GM18508 (cell line): ENCODE measurements at regions not wholly inside any gene's neighbourhood (a gene's known extent, or its start where the extent isn't known, plus 50 kb on each side); places are given as distances from the start of the nearest gene placed in this dataset.
"Not testable (repeated sequence)": the region's sequence is repeated elsewhere in the genome, so short reads cannot be mapped to it uniquely, and the experiment has no call there.

Source experiments
- ATAC-seq: cut with Tn5 transposase; IDR thresholded peaks from one replicate; pipeline ENCODE4 v1.9.1; 2021; ENCODE audit warnings: moderate number of reproducible peaks; ENCODE audit not compliant: insufficient read depth, unreplicated experiment

DNA sequence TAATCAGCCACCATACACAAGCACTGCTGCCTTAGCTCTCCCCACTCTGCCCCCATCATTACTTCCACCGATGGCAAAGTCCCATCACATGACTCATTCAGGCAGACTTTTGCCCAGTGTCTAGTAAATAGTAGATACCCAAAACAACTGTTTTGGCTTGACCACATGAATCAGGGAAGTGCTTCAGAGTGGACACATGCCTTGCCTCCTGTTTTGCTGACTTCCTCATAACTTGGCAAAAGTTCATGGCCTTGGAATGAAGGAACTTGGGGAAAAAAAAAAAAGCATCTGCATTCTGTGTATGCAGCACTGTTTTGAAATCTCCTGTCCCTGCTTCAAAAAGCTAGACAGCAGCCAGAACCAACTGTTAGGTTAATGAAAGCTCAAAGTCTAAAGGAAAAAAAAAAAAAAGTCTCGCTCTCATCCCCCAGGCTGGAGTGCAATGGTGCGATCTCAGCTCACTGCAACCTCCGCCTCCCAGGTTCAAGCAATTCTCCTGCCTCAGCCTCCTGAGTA, 335.3 kb downstream of the FAM181B start:
- no peak for ATAC-seq

DNA sequence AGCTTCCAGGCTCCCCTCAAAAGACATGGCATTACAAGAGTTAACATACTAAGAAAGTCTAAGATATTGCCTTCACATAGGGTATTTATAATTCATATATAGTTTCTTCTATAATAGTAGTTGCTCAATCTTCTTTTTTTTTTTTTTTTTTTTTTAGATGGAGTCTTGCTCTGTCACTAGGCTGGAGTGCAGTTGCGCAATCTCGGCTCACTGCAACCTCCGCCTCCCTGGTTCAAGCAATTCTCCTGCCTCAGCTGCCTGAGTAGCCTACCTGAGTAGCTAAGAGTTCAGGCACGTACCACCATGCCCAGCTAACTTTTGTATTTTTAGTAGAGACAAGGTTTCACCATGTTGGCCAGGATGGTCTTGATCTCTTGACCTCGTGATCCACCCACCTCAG, 337.0 kb downstream of the FAM181B start:
- ATAC-seq = not testable (repeated sequence)

DNA sequence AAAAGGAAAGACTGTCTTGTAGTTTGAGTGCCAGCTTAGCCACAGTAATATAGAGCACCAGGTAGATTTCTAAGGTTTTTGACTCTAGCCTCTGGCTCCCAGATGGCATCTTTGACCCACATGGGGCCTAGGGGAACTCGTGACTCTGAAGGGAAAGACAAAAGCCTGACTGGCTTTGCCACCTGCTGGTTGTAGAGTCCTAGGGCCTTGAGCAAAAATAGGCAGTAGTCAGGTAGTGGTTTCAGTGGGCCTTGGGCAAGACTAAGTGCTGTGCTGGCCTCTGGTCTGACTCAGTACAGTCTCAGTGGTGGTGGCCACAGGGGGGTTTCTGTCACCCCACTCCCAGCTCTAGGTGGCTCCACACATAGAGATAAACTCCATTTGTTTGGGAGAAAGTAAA, 349.4 kb downstream of the FAM181B start:
- ATAC-seq = no peak

DNA sequence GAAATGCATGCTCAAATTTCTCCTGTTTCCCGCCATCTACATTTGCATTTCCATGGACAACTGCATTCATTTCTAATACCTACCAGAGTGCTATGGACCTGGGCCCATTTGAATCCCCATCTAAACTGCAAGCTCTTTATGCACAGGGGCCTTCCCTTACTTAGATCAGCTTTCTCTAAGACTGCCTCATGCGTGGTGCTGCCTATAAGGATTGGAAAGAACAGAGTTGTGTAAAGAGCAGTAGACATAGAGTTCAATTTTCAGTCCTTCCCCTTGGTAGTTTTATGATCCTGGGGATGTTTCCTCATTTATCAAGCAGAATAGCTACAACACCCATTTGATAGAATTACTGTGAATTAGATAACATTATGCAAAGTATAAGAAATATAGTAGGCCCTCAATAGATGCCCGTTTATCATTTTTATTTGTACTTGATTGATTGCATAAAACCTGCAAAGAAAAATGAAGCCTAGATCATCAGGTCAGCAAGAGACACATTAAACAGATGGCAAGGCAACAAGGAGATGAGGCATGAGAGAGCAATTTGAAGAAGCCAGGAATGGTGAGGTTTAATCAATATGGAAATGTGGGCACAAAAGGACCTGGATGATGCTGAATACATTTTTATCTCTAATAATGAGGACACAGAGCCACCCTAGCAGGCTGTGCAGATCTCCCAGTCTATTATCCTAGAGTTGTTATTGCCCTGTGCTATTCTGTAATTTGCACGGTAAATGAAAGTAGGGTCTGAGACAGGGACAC, 359.7 kb downstream of the FAM181B start:
- ATAC-seq = no peak

DNA sequence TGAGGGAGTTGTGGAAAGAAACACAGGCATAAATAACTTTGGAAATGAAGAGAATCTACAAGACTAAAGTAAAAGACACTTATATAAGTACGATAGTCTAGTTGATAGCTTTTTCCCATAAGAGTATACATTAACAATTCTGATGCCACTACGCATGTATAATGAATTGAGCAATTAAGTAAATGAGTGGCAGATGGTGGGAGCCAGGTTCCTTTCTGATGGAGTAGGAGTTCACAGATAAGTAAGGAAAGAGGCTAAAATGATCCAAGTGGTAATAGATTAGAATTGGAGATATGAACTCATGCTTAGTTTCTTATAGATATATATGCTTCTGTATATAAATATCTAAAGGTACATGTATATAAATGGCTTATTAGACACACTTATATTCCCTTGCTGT, 368.3 kb downstream of the FAM181B start:
- ATAC-seq = no peak

DNA sequence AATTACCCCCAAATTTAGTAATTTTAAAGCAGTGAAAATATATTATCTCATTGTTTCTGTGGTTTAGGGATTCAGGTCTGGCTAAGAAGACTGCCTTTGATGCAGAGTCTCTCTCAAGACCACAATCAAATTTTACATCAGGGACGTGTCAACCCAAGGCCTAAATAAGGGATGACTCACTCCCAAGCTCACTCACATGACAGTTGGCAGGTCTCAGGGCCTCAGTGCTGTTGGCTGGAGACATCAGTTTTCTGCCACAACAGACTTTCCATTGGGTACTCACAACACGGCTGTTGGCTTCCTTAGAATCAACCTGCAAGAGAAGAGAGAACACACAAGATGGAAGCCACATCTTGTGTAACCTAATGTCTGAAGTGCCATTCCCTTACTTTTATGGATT, 377.3 kb downstream of the FAM181B start:
- no peak for ATAC-seq

DNA sequence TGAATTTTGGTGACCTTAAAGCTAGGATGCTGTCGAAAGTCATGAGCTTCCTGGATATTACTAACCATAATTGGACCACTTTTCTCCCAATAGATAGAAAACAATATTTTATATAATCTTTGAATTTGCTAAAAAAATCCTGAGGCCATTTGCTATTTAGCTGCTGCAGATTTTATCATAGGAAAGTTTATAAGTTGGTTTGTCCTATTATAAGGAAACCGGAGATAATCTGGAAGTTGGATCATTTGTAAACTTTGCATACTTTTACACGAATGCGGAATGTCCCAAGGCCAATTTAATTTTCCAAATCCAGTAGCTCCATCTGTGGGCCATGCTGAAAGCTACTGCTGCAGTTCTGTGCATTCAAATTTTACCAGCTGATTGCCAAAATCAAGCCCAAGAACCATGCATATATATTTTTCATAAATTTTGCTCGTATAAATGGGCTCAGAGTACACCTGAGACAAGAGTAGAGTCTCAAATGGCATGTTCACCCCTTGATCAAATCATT, 378.3 kb downstream of the FAM181B start:
- no peak for ATAC-seq

DNA sequence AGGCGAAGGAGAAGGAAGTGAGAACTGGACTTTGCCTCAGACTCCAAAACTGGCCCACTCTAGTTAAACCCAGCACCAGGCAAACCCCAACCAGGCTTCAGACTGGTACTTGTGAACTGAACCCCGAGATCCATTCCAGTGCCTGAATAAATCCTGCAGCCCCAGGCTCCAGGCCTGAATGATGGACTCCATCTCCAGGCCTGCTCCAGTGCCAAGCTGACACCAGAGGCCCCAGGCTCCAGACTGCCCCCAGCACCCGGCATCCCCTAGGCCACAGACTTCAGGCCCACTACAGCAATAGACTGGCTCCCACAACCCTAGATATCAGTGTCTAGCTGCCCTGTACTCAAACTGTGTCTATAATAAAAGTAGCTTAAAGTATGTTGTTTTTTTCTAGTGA, 406.8 kb downstream of the FAM181B start:
- no peak for ATAC-seq

DNA sequence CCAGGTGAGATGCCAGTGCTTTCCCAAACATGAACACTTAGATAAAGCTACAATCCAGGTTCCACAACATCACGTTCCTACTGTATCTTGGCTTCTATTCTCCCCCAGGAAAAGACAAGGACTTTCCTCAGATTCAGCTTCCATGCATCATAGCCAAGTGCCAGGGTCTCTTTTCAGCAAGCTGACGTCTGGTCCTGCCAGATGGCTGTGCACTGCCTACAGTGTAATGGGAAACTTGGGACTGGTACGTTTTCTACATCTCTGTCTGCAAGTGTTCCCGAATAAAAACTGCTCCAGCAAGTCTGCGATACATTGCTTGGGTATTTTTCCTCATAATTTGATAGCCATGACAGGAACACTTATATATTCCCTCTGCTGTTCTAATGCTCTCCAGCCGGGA, 412.5 kb downstream of the FAM181B start:
- ATAC-seq = no peak

DNA sequence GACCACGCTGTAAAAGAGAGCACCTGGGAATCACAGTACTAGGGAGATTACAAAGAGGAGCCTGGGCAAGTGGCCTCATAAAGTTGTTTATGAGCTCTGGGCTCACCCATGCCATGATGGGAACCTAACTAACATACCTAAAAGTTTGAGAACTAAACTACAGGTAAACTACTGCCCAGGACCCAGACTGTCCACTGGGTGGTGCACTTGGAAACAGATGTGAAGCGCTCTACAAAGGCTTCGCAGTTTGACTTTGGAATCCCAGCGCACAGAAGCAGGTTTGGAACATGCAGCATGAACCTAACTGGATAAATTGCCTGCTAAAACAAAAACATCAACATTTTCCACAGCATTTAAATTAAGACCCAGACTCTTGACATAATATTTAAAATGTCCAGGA, 418.6 kb downstream of the FAM181B start:
- ATAC-seq = no peak

DNA sequence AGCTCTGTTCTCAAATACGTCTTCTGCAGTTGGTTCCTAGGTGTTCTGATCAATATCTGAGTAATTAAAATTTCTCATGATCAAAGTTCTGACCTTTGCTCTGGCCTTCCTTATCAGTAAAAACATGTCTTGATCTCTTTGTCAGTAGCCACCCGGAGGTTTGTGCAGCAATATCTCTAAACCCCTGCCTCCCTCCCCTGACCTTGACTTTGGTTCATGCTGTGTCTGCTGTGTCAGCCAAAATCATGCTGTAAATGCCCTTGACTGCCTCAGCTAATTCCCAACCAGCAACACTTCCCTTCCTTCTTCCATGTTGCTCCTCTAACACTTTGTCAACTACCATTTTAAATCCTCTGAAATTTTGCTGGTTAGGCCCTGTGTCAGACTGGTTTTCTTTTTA, 424.7 kb downstream of the FAM181B start:
- ATAC-seq = no peak

DNA sequence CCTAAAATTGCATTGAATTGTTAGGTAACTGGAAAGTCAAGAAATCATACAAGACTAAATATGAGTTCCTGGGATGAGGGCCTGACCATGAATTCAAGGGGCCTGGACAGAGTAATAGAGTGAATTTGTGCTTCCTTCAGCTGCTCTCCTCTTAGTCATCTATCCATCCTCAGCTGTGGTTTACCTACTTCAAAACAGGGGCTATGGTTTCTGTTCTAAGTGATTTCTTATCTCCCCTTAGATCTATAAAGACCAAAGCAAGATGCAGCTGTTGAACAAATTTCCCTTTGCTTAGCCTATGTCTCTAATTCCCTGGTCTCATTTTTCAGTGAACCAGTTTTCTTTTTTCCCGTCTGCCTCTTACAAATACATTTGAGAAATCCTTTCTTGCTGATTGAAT, 428.5 kb downstream of the FAM181B start:
- no peak for ATAC-seq

DNA sequence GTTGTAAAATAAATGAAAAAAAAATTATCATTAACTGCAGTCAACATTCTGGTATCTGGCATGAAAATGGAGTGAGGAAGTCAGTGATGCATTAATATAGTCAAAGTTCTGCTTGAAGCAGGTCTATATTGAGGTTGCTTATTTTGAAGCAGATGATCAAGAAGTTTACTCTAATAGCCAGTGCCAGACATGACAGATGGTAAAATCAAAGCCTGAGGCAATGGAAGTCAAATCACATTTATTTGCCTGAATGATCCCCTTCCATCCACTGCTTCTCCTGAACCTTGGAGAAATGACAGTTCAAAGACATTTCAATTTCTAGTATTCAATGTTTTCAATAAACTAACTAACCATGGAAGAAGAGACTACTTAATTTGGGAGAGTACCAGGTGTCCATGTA, 430.0 kb downstream of the FAM181B start:
- ATAC-seq = no peak

DNA sequence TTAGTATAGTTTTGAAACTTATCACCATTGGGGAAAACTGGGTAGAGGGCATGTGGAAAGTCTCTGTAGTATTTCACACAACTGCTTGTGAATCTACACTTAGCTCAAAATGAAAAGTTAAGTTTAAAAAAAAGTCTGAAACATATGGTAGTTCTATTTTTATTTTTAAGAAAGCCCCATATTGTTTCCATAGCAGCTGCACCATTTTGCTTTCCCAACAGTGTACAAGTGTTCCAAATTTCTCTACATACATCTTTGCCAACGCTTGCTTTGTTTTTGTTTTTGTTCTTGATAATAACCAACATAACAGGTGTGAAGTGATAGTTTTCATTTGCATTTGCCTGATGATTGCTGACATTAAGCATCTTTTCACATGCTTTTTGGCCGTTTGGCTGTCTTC, 445.2 kb downstream of the FAM181B start:
- no peak for ATAC-seq

DNA sequence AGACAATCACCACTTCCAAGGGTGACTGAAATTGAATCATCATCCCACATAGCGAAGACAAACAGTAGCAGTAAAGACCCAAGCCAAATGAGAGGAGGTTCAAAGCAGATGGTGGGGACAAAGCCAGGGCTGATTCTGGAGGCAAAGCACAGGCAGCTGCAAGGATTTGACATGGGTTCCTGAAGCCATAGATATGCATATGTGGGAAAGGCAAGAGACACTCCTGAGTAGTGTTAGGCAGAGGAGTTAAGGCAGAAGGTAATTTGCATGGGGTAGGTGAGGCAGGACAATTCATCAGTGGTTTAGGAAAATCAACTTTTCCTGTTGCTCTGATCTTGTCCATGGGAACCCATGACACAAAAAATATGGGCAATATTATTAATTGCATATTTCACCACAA, 462.8 kb downstream of the FAM181B start:
- ATAC-seq = no peak

DNA sequence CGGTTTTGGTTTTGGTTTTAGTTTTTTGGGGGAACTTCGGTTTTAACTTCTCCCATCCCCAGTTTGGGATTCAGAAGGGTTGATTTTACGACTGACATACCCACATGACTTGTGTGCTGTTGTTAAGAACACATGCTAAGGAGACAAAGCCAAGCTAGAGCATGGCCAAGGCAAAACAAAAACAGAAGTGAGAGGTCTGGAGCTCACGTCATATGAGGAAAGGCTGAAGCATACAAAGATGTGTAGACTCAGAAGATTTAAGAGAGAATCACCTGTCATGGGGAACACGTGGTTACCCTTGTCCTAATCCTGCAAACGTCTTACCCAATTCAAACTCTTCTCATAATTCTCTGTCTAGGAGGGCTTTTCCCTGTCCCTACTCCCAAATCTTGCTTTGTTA, 465.0 kb downstream of the FAM181B start:
- no peak for ATAC-seq

DNA sequence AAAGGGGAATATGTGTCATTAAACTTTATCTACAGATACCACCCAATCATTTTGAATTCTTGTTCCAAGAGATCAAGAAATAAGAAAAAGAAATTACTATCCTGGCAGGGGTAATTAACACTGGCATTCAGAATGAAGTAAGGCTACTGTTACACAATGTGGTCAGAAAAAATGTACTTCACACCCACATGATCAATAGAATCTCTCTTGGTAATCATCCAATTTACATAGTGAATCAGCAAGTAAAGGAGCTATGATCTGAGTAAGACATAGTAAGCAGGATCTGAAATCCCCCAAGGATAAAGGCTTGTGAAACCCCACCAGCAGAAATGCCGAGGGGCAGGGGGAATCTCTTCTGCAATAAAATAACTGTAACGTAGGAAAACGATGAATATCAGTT, 466.5 kb downstream of the FAM181B start:
- no peak for ATAC-seq

DNA sequence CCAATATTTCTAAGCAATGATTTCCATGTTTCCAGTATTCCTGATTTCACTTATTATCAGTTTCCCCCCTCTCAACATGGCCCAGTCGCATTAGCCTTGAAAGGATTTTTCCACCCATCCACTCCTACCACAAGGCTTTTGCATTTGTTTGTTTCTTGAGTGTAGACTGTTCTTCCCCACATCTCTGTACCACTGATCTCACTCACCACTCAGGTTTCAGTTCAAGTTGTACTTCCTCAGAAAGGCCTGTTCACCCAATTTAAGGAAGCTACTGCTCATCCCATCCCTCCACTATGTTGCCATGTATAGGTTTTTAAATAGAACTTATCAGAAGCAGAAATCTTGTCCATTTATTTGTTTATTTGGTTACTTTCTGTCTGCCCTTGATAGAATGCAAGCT, 472.3 kb downstream of the FAM181B start:
- no peak for ATAC-seq

DNA sequence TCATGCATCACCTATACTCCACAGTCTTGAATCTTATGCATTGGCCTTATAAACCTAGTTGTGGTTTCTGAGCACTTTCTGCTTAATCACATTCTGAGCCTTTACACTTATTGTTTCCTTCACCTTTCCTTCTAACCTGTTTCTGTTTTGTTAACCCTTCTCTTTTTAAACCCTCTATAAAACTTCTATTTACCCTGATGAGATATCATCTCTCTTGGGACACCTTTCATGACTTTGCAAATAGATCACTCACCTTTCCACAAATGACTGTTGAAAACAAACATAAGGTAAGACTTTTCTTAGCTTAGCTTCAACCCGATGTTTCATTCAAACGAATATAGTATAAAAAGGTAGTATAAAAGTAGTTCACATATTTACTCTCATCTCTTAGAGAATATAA, 483.6 kb downstream of the FAM181B start:
- no peak for ATAC-seq

DNA sequence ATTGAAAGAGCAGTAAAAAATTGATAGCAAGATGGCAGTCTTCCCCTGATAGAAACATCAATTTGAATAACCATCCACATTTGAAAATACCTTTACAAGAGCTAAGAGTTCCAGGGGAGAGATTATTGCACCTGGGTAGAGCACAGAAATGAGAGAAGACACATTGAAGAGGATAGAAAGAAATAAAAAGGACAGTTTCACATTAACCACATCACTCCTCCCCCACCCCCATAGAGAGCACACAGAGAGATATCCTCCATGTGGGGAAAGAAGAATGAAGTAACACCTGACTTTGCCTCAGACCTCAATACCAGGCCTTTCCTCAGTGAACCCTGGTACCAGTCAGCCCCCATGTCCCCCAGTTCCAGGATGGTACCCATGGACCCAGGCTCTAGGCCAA, 486.7 kb downstream of the FAM181B start:
- no peak for ATAC-seq

DNA sequence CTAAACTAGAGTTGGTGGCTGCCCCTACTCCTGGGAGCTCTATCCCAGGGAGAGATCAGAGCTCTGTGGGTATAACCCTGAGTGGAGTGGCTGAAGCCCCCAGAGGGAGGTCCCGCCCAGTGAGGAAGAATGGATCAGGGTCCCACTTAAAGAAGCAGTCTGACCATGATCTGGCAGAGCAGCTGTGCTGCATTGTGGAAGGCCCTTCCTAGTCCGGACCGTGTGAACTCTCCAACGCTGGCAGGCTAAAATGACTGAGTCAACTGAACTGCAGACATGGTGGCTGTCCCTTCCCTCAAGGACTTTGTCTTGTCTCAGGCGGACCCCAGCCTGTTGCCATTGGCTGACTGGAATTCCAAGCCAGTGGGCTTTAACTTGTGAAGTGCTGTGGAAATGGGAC, 494.2 kb downstream of the FAM181B start:
- ATAC-seq = no peak

DNA sequence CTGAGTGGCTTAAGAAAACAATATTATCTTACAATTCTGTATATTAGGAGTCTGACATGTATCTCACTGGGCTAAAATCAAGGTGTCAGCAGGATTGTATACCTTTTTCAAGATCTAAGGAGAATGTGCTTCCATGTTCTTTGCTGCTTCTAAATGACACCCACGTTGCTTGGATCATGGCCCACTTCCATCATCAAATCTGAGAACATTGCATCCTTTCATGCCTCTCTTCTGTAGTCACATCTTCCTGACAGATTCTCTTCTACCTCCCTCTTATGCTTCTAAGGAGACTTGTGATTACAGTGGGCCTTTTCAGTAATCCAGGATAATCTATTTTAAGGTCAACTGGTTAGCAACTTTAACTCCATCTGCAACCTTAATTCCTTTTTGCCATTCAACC, 499.4 kb downstream of the FAM181B start:
- no peak for ATAC-seq
